WTC11 (cell line): ENCODE measurements at regions not wholly inside any gene's neighbourhood (a gene's known extent, or its start where the extent isn't known, plus 50 kb on each side); places are given as distances from the start of the nearest gene placed in this dataset.

ENCODE experiments used
- ATAC-seq: fragments of 200-7000 bp; cut with Tn5 transposase; 2 replicates; pipeline ENCODE4 v1.10.0; 2021; ENCODE audit warnings: mild to moderate bottlenecking, moderate library complexity
- CTCF ChIA-PET: fragments of 300-600 bp; sonication (Branson Sonifier 250); formaldehyde crosslinking; loops from one replicate; lab custom pipeline; 2021; ENCODE audit warnings: antibody characterized with exemption; lab: Charles Lee
- POLR2A ChIA-PET: fragments of 350-600 bp; sonication (Branson Sonifier 250); formaldehyde crosslinking; loops from one replicate; lab custom pipeline; 2021; ENCODE audit warnings: antibody characterized with exemption; lab: Charles Lee
- DNase-seq: peaks from one replicate; pipeline ENCODE4 v3.0.0; 2021; ENCODE audit warnings: low spot score
- H3K27ac Mint-ChIP-seq: 2 replicates; pipeline ENCODE4 v1.8.0; 2021; ENCODE audit warnings: mixed read lengths
- H3K27me3 Mint-ChIP-seq: 2 replicates; pipeline ENCODE4 v1.8.0; 2021; ENCODE audit warnings: low read depth, mild to moderate bottlenecking, moderate library complexity, mixed read lengths
- H3K36me3 Mint-ChIP-seq: 2 replicates; pipeline ENCODE4 v1.8.0; 2021; ENCODE audit warnings: mixed read lengths
- H3K4me1 Mint-ChIP-seq: 2 replicates; pipeline ENCODE4 v1.8.0; 2022; ENCODE audit warnings: mixed read lengths
- H3K4me3 Mint-ChIP-seq: 2 replicates; pipeline ENCODE4 v1.8.0; 2021; ENCODE audit warnings: mild to moderate bottlenecking, moderate library complexity, mixed read lengths
- H3K9me3 Mint-ChIP-seq: 2 replicates; pipeline ENCODE4 v1.8.0; 2021; ENCODE audit warnings: mixed read lengths
- E2F4 ChIP-seq: sonication (generic); formaldehyde crosslinking; IDR thresholded peaks from 2 replicates; pipeline ENCODE4 v1.8.1; 2022; ENCODE audit warnings: low read depth, mild to moderate bottlenecking, moderate library complexity, missing genetic modification reagents, borderline replicate concordance
- ESRRA ChIP-seq: sonication (generic); formaldehyde crosslinking; IDR thresholded peaks from 2 replicates; pipeline ENCODE4 v1.8.1; 2022; ENCODE audit warnings: mild to moderate bottlenecking, missing genetic modification reagents, borderline replicate concordance
- ETV6 ChIP-seq: sonication (generic); formaldehyde crosslinking; IDR thresholded peaks from 2 replicates; pipeline ENCODE4 v1.8.1; 2022; ENCODE audit warnings: mild to moderate bottlenecking, missing genetic modification reagents
- FOXK1 ChIP-seq: sonication (generic); formaldehyde crosslinking; IDR thresholded peaks from 2 replicates; pipeline ENCODE4 v1.8.0; 2022; ENCODE audit warnings: mild to moderate bottlenecking, moderate library complexity, missing genetic modification reagents
- IRF1 ChIP-seq: sonication (generic); formaldehyde crosslinking; IDR thresholded peaks from 2 replicates; pipeline ENCODE4 v1.8.0; 2023; ENCODE audit warnings: missing genetic modification reagents
- KAT7 ChIP-seq: sonication (generic); formaldehyde crosslinking; IDR thresholded peaks from 2 replicates; pipeline ENCODE4 v1.8.1; 2023; ENCODE audit warnings: missing genetic modification reagents, mild to moderate bottlenecking, borderline replicate concordance
- NFE2L1 ChIP-seq: sonication (generic); formaldehyde crosslinking; IDR thresholded peaks from 2 replicates; pipeline ENCODE4 v1.8.1; 2023; ENCODE audit warnings: missing genetic modification reagents
- NFYB ChIP-seq: sonication (generic); formaldehyde crosslinking; conservative IDR thresholded peaks from 2 replicates; pipeline ENCODE4 v1.8.0; 2022; ENCODE audit warnings: low read depth, missing genetic modification reagents
- NR1H2 ChIP-seq: sonication (generic); formaldehyde crosslinking; IDR thresholded peaks from 2 replicates; pipeline ENCODE4 v1.9.0; 2021; ENCODE audit warnings: mild to moderate bottlenecking, moderate library complexity, missing genetic modification reagents
- RORB ChIP-seq: fragments of 250-450 bp; sonication (Bioruptor Pico); IDR thresholded peaks from 2 replicates; pipeline ENCODE4 v1.9.0; 2021; ENCODE audit warnings: mild to moderate bottlenecking
- SMAD3 ChIP-seq: sonication (generic); formaldehyde crosslinking; IDR thresholded peaks from 2 replicates; pipeline ENCODE4 v1.8.0; 2022; ENCODE audit warnings: missing genetic modification reagents, mild to moderate bottlenecking, borderline replicate concordance
- SOX15 ChIP-seq: fragments of 250-450 bp; sonication (Bioruptor Pico); IDR thresholded peaks from 2 replicates; pipeline ENCODE4 v1.9.0; 2021; ENCODE audit warnings: mild to moderate bottlenecking
- TCF7 ChIP-seq: sonication (generic); formaldehyde crosslinking; IDR thresholded peaks from 2 replicates; pipeline ENCODE4 v1.8.0; 2022; ENCODE audit warnings: mild to moderate bottlenecking, low read depth, missing genetic modification reagents, moderate library complexity
- ZMAT4 ChIP-seq: fragments of 250-450 bp; sonication (Bioruptor Pico); IDR thresholded peaks from 2 replicates; pipeline ENCODE4 v1.9.0; 2021; ENCODE audit warnings: mild to moderate bottlenecking
- ZNF317 ChIP-seq: sonication (generic); formaldehyde crosslinking; IDR thresholded peaks from 2 replicates; pipeline ENCODE4 v1.8.1; 2023; ENCODE audit warnings: low read depth, mild to moderate bottlenecking, moderate library complexity, missing genetic modification reagents, borderline replicate concordance
- TF ChIP-seq, protein P1 (sequence below): sonication (generic); formaldehyde crosslinking; IDR thresholded peaks from 2 replicates; pipeline ENCODE4 v1.8.0; 2022; ENCODE audit warnings: missing genetic modification reagents
- TF ChIP-seq, protein P2 (sequence below): fragments of 250-450 bp; sonication (Bioruptor Pico); IDR thresholded peaks from 2 replicates; pipeline ENCODE4 v1.9.0; 2021; ENCODE audit warnings: mild to moderate bottlenecking, borderline replicate concordance
- TF ChIP-seq, protein P3 (sequence below): sonication (generic); formaldehyde crosslinking; IDR thresholded peaks from 2 replicates; pipeline ENCODE4 v1.8.1; 2023; ENCODE audit warnings: mild to moderate bottlenecking, missing genetic modification reagents, moderate library complexity

DNA sequence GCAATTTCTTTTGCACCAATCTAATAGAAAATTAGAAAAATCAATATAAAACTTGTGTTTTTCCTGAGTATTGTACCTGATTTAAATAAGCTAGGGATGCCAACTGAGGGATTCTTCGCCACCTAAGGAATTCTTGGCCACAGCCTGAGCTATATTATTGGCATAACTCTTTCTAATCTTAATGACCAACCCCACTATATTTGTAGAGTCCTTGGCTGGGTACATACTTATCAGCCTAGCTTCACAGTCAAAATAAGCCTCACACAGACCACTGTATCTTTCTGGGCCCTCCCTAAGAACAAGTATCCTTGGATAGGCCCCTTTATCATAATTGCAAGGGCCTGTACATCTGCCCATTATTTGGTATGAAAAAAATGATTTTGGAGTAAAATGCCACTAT lies 247.1 kb downstream of the DUSP6 start:
- no peak for ATAC-seq
- POLR2A ChIA-PET, result no interaction called here
- TF ChIP-seq, protein P1, sequence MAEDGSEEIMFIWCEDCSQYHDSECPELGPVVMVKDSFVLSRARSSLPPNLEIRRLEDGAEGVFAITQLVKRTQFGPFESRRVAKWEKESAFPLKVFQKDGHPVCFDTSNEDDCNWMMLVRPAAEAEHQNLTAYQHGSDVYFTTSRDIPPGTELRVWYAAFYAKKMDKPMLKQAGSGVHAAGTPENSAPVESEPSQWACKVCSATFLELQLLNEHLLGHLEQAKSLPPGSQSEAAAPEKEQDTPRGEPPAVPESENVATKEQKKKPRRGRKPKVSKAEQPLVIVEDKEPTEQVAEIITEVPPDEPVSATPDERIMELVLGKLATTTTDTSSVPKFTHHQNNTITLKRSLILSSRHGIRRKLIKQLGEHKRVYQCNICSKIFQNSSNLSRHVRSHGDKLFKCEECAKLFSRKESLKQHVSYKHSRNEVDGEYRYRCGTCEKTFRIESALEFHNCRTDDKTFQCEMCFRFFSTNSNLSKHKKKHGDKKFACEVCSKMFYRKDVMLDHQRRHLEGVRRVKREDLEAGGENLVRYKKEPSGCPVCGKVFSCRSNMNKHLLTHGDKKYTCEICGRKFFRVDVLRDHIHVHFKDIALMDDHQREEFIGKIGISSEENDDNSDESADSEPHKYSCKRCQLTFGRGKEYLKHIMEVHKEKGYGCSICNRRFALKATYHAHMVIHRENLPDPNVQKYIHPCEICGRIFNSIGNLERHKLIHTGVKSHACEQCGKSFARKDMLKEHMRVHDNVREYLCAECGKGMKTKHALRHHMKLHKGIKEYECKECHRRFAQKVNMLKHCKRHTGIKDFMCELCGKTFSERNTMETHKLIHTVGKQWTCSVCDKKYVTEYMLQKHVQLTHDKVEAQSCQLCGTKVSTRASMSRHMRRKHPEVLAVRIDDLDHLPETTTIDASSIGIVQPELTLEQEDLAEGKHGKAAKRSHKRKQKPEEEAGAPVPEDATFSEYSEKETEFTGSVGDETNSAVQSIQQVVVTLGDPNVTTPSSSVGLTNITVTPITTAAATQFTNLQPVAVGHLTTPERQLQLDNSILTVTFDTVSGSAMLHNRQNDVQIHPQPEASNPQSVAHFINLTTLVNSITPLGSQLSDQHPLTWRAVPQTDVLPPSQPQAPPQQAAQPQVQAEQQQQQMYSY (CRISPR knock-in tag), result no peak
- TF ChIP-seq SMAD3 (no peak), KAT7 (no peak), IRF1 (CRISPR knock-in tag) (no peak), ZNF317 (CRISPR knock-in tag) (no peak), NFYB (CRISPR knock-in tag) (no peak), NFE2L1 (CRISPR knock-in tag) (no peak), NR1H2 (no peak), SOX15 (CRISPR knock-in tag) (no peak), ZMAT4 (no peak), ESRRA (CRISPR knock-in tag) (no peak), FOXK1 (CRISPR knock-in tag) (no peak), E2F4 (CRISPR knock-in tag) (no peak), TCF7 (CRISPR knock-in tag) (no peak), ETV6 (CRISPR knock-in tag) (no peak), RORB (CRISPR knock-in tag) (no peak)
- TF ChIP-seq, protein P2, sequence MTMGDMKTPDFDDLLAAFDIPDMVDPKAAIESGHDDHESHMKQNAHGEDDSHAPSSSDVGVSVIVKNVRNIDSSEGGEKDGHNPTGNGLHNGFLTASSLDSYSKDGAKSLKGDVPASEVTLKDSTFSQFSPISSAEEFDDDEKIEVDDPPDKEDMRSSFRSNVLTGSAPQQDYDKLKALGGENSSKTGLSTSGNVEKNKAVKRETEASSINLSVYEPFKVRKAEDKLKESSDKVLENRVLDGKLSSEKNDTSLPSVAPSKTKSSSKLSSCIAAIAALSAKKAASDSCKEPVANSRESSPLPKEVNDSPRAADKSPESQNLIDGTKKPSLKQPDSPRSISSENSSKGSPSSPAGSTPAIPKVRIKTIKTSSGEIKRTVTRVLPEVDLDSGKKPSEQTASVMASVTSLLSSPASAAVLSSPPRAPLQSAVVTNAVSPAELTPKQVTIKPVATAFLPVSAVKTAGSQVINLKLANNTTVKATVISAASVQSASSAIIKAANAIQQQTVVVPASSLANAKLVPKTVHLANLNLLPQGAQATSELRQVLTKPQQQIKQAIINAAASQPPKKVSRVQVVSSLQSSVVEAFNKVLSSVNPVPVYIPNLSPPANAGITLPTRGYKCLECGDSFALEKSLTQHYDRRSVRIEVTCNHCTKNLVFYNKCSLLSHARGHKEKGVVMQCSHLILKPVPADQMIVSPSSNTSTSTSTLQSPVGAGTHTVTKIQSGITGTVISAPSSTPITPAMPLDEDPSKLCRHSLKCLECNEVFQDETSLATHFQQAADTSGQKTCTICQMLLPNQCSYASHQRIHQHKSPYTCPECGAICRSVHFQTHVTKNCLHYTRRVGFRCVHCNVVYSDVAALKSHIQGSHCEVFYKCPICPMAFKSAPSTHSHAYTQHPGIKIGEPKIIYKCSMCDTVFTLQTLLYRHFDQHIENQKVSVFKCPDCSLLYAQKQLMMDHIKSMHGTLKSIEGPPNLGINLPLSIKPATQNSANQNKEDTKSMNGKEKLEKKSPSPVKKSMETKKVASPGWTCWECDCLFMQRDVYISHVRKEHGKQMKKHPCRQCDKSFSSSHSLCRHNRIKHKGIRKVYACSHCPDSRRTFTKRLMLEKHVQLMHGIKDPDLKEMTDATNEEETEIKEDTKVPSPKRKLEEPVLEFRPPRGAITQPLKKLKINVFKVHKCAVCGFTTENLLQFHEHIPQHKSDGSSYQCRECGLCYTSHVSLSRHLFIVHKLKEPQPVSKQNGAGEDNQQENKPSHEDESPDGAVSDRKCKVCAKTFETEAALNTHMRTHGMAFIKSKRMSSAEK (CRISPR knock-in tag), result no peak
- TF ChIP-seq, protein P3, sequence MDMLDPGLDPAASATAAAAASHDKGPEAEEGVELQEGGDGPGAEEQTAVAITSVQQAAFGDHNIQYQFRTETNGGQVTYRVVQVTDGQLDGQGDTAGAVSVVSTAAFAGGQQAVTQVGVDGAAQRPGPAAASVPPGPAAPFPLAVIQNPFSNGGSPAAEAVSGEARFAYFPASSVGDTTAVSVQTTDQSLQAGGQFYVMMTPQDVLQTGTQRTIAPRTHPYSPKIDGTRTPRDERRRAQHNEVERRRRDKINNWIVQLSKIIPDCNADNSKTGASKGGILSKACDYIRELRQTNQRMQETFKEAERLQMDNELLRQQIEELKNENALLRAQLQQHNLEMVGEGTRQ (CRISPR knock-in tag), result no peak
- no peak for DNase-seq
- Mint-ChIP-seq H3K36me3 (no peaks in the 10 kb centered on the region), H3K27ac (no peak overlapping the region), H3K4me3 (no peak overlapping the region), H3K4me1 (peaks cover 49% of the 10 kb centered on the region), H3K9me3 (peaks cover 6% of the 10 kb centered on the region; the same call in 1 of the 2 replicates), H3K27me3 (no peaks in the 10 kb centered on the region)
- CTCF ChIA-PET, result no interaction called here
